COLO829 (cell line): ENCODE measurements at regions not wholly inside any gene's neighbourhood (a gene's known extent, or its start where the extent isn't known, plus 50 kb on each side); places are given as distances from the start of the nearest gene placed in this dataset.

Source experiments
- DNase-seq: peaks from one replicate; pipeline ENCODE4 v3.0.0; 2012; ENCODE audit warnings: low spot score

GRCh38 chr11:112355726-112356125 is 95.1 kb upstream of the PLET1 start:
- peak; percentile 12 for DNase-seq

- DNase-seq, result no peak
Measured at GRCh38 chr11:112357488-112357887, 96.8 kb upstream of the PLET1 start.

- DNase-seq, result no peak
Measured at GRCh38 chr11:112361396-112361795, 100.7 kb upstream of the PLET1 start.

GRCh38 chr11:112363527-112363926 is 102.9 kb upstream of the PLET1 start:
- DNase-seq, result no peak

- DNase-seq, result no peak
Measured at GRCh38 chr11:112364962-112365481, 104.4 kb upstream of the PLET1 start.

- DNase-seq, result no peak
Measured at GRCh38 chr11:112366012-112366411, 105.4 kb upstream of the PLET1 start.

- no peak for DNase-seq
Measured at GRCh38 chr11:112366777-112367176, 106.1 kb upstream of the PLET1 start.

- DNase-seq, result no peak
Measured at GRCh38 chr11:112367461-112367860, 106.8 kb upstream of the PLET1 start.

- DNase-seq, result no peak
Measured at GRCh38 chr11:112367895-112368294, 107.2 kb upstream of the PLET1 start.

- DNase-seq, result no peak
Measured at GRCh38 chr11:112368381-112368780, 107.7 kb upstream of the PLET1 start.

- DNase-seq, result no peak
Measured at GRCh38 chr11:112369374-112369773, 108.7 kb upstream of the PLET1 start.

GRCh38 chr11:112369916-112370315 is 109.3 kb upstream of the PLET1 start:
- no peak for DNase-seq

- no peak for DNase-seq
Measured at GRCh38 chr11:112374486-112375140, 114.0 kb upstream of the PLET1 start.

GRCh38 chr11:112377946-112378345 is 117.3 kb upstream of the PLET1 start:
- DNase-seq, result no peak

- DNase-seq, result no peak
Measured at GRCh38 chr11:112380464-112380863, 119.8 kb upstream of the PLET1 start.

- DNase-seq, result no peak
Measured at GRCh38 chr11:112381578-112381977, 120.9 kb upstream of the PLET1 start.

- DNase-seq, result no peak
Measured at GRCh38 chr11:112382561-112382960, 121.9 kb upstream of the PLET1 start.

- no peak for DNase-seq
Measured at GRCh38 chr11:112388496-112388895, 127.8 kb upstream of the PLET1 start.

- no peak for DNase-seq
Measured at GRCh38 chr11:112391086-112391485, 130.4 kb upstream of the PLET1 start.

- no peak for DNase-seq
Measured at GRCh38 chr11:112392904-112393303, 132.2 kb upstream of the PLET1 start.

GRCh38 chr11:112394304-112394703 is 133.6 kb upstream of the PLET1 start:
- no peak for DNase-seq

GRCh38 chr11:112396076-112396475 is 135.4 kb upstream of the PLET1 start:
- no peak for DNase-seq

GRCh38 chr11:112398798-112399478 is 138.3 kb upstream of the PLET1 start:
- no peak for DNase-seq
